Choroid plexus epithelial cell (primary cell): ENCODE measurements at regions not wholly inside any gene's neighbourhood (a gene's known extent, or its start where the extent isn't known, plus 50 kb on each side); places are given as distances from the start of the nearest gene placed in this dataset.

Experiments
- DNase-seq: peaks from one replicate; pipeline ENCODE4 v3.0.0-alpha.2; 2010; ENCODE audit warnings: low read depth
- H3K4me3 ChIP-seq: 2 replicates; pipeline ENCODE4 v1.5.1; 2011; ENCODE audit warnings: low read depth, mild to moderate bottlenecking, control low read depth, low read length, moderate library complexity
- CTCF ChIP-seq: conservative IDR thresholded peaks from 2 replicates; pipeline ENCODE4 v1.5.1; 2011; ENCODE audit warnings: low read depth, mild to moderate bottlenecking, control low read depth, inconsistent platforms, low read length, moderate library complexity

DNA sequence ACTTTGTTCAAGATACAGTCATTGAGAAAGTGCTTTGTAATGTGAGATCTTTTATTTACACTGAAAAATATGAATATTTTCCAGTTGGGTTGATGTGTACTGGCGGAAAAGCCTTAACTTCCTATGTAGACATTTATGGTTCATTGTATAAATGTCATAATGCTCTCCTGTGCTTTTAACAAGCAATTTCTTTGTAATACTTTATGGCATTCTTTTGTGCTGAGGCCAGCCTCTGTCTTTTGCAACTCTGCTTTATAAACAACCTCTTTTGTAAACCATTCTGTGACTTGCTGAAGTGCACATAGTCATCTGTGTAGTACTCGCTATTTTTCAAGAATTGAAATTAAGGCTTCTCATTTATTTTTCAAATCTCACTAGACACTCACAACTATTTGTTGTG, 291.2 kb downstream of the CDH11 start:
- H3K4me3 ChIP-seq = no peak overlapping the region
- TF ChIP-seq CTCF = no peak
- peak; percentile 77 for DNase-seq

- no peak for DNase-seq
- TF ChIP-seq CTCF = no peak
- no peak overlapping the region for H3K4me3 ChIP-seq
Measured at GRCh38 chr16:64829678-64830077, 292.2 kb downstream of the CDH11 start.

GRCh38 chr16:64826374-64826773, 295.5 kb downstream of the CDH11 start:
- no peak overlapping the region for H3K4me3 ChIP-seq
- no peak for TF ChIP-seq CTCF
- peak; percentile 56 for DNase-seq

DNA sequence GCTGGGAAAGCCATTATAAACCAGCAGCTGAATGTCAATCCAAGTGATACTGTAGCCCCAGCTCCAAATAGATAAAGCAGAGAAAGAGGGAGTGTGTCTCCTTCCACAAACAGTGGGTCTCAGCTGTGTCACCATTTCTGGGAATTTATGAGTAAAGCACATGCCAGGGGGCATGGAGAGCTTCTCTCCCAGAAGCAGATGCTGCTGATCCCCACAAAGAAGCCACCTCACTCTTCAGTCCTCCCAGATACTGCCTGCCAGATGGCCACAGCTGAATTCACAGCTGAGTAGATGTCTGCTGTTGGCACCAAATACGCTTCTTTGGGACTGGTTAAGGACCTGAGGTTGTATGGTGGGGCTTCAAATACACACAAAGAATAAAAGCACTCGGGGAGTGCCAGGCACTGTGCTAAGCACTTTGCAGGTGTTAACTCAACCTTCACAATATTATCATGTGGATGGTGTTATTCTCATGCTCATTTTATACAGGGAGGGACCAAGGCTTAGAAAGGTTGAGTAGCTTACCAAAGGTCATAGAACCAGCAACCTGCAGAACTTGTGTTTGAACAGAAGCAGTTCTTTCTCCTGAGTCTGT, 298.3 kb downstream of the CDH11 start:
- no peak overlapping the region for H3K4me3 ChIP-seq
- DNase-seq = no peak
- TF ChIP-seq CTCF = no peak

DNA sequence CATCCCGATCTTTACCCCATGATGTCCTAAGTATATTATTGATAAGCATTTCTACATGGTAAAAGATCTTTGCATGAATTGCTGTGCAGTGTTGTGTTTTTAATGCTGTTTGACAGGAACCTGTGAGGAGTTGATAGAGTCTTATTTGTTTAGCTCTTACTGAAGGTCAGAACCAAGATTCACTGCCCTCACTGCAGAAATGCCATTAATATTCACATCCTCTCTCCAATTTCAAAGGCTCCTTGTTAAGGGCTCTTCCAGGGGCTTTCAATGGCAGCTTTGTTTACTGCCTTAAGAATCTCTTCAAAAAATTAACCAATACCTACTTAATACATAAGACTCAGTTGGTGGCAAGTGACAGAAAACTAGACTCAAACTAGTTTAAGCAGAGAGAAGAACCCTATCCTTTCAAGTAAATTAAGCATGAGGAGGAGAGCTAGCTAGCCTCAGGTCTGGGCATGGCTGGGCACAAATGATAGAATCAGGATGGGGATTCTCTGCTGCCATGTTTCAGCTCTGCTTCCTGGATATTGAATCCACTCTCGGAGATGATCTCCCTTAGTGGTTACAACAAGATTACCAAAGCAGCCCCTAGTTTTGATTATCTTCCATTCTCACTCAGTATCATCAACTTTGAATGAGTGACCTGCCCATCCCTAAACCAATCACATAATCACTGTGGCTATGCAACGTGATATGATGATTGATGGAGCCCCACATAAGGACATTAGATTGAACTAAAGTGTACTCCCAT, 311.8 kb downstream of the CDH11 start:
- no peak for DNase-seq

DNA sequence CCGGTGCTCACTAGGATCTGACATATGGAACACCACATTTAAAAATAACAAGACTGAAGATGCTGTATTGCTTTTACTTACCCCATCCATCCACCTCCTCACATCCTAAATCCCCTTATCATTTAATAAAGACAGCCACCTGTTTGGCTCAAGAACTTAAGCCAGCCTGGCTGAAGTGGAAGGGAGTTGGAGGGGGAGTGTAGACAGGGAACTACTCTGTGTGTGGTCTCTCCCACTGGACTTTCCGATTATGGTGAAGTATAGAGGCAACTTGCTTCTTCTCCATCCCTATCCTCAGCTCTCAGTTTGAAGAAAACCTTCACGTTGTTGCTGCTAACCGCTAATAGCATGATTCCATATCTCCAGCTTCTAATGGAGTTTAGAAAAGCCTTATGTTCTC, 313.4 kb downstream of the CDH11 start:
- no peak for DNase-seq
- H3K4me3 ChIP-seq = no peak overlapping the region
- TF ChIP-seq CTCF = no peak

More for the DNA sequence above, 311.8 kb downstream of the CDH11 start:
- no peak for TF ChIP-seq CTCF
- no peak overlapping the region for H3K4me3 ChIP-seq

DNA sequence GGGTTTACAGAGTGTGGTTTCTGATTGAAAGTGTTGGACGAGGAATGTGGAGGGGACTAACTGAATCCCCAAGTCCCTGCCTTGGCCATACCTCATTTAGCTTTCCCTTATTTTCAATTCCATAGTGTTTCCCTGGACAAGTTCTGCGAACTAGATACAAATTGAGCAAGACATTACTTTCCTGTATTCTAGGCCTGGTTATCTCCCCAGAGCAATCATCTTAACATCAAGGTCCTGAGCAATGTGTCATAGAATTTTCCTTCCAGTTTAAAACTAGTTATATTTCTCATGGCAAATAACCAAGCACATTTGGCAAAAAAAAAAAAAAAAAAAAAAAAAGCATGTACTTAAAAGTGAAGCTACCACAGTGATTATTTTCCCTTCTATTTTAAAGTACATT, 330.1 kb downstream of the CDH11 start:
- TF ChIP-seq CTCF = no peak
- peak; percentile 35 for DNase-seq
- H3K4me3 ChIP-seq = no peak overlapping the region
